Renal cortical epithelial cell (primary cell): ENCODE measurements at regions not wholly inside any gene's neighbourhood (a gene's known extent, or its start where the extent isn't known, plus 50 kb on each side); places are given as distances from the start of the nearest gene placed in this dataset.

Experiments
- DNase-seq: peaks from one replicate; pipeline ENCODE4 v3.0.0-alpha.2; 2011; ENCODE audit warnings: low read depth

DNA sequence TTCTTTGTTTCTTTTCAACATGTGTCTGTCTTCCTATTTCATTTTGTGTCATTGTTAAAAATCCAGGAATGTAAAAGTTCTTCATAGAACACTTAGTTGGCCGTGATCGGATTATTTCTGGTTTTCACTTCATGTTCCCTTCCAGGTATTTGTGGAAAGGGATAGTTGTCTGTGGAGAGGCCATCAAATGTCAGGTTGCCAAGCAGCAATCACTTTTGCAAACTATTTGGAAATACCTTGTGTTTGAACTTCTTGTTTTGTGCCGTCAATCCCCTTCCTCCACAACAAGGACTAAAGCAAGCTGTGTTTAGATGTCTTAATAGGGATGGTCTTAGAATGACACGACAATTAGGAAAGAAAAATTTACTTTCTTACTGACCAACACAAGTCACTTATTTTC lies 116.9 kb upstream of the MPDZ start:
- DNase-seq = no peak

DNA sequence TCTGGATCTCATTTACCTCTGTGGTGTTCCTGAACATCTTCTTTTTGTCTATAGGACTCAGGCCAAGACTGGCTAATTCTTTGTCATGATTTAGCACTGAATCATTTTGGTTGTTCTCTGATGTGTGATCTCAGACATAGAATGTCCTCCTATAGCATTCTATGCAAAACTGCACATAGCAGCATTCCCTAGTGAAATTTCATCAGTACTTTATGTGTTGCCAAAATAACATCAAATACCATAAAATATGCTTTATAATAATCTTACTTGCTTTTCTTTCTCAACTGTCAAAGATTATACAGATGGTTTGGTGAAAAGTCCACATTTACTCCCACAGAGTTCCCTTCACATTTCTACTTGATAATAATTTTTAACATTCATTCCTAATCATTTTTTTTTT lies 115.7 kb upstream of the MPDZ start:
- DNase-seq = no peak

DNA sequence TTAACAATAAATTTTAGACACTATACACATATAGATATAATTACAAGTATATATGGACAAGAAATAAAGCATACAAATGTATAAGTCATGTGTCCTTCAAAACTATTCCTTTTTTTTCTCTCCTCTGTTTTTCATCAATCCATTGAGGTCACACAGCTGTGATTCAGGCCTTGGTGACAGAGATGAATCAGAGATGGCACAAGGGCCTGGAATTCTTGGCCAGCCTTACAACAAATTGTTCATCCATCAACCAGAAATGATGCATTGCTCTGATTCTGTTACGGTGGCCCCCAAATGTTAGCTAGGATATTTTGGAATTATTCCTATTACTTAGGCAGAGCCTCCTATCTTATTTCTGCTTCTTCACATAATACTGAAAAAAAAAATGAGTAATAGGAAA lies 108.7 kb upstream of the MPDZ start:
- peak; percentile 42 for DNase-seq

DNA sequence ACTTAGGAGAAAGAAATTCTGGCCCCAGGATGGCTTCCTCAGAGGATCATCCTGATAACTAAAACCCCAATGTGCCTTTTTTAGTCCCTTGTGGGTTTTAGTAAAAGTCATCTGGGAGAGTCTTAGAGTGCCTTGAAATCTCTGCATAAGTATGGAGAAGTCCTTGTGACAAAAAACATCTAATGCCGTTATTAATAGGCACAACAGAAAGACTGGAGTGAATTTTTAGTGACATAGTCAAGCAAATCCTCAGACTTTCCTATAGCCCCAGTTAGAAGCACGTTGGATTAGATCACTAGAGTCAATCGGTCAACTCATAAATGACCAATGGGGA lies 108.2 kb upstream of the MPDZ start:
- no peak for DNase-seq

DNA sequence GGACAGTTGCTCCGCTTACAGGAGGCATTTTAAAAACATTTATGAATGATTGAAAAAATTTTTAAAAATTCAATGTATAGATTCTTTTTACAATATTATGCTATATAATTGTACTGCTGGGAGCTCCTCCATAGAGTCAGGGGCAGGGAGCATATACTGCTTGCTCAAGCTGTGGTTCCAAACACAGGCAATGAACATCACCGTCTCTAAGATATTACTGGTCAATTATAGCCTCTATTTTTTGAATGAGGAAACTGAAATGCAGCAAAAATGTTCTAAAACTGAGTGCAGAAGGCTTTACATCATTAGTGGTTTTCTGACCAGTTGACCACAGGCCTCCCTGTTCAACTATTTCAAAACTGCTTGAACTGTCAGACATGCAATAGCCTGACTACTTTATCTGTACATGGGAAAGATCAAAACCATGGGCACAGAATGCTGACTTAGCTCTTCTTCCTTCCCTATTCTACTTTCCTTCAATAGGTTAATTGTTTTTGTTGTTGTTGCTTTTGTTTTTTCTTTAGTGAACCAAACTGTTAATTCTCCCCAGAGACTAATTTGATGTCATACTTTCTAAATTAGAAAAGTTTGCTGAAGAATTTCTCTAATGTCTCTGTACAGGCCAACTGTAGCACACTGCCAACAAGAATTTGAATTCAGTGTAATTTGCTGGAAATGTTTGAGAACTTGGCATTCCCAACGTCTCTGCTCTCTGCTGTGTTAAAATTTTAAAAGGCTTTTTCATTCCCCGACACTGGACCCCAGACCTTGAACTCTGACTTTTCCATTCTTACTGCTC lies 107.6 kb upstream of the MPDZ start:
- peak; percentile 86 for DNase-seq

DNA sequence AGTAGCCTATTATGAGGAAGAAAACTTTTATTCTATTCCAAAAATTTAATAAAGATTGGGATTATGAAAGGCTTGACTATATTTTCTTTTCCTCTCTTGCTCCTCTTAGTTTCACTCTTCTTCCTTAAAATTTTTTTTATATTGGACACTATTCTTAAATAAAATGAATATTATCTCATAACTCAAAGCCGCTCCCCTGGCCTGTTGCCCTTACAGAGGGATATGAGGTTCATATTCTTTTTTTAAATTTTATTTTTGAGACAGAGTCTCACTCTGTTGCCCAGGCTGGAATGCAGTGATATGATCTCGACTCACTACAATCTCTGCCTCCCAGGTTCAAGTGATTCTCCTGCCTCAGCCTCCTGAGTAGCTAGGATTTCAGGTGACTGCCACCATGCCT lies 106.8 kb upstream of the MPDZ start:
- no peak for DNase-seq

DNA sequence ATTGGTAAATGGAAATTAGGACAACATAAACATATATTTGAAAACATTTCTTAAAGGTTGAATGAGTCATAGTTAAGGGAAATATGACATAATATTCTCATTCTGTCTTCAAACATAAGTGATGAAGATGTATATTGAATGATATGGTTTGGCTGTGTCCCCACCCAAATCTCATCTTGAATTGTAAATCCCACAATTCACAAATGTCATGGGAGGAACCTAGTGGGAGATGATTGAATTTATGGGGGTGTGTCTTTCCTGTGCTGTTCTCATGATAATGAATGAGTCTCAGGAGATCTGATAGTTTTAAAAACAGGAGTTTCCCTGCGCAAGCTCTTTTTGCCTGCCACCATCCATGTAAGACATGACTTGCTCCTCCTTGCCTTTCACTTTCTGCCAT lies 104.4 kb upstream of the MPDZ start:
- DNase-seq = no peak

DNA sequence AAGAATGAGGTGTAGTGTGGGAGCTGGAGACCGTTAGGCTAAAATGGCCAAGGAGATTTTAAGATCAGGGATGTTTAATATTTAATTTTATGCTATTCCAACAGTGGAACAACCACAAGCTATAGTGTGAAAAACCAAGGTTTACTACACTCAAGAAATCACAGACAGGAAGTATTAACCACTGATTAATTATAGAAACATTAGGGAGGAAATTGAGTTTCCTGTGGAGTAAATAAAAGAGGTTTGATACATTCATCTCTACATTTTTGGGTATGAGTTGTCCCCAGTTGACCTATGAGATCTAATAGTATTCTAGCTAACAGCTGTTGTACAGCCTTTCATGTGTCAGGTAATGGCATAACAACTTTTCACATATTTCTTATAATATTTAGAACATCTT lies 103.7 kb upstream of the MPDZ start:
- no peak for DNase-seq

DNA sequence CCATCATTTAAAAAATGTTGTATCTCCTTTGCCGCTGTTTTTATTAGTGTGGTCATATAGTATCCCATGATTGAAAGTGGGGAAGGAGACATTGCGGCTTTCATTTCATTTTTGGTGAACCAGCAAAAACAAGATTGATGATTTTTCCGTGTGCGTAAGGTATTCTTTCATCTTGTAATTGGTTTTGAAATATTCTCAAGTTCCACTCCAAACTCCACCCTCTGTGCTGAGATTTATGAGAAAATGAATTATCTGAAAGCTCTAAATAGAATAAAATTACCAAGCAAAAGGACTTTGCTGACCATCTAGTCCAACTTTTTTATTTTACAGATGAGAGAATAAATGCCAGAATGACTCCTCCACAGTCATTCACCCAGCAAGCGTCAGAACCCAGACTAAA lies 103.1 kb upstream of the MPDZ start:
- no peak for DNase-seq

DNA sequence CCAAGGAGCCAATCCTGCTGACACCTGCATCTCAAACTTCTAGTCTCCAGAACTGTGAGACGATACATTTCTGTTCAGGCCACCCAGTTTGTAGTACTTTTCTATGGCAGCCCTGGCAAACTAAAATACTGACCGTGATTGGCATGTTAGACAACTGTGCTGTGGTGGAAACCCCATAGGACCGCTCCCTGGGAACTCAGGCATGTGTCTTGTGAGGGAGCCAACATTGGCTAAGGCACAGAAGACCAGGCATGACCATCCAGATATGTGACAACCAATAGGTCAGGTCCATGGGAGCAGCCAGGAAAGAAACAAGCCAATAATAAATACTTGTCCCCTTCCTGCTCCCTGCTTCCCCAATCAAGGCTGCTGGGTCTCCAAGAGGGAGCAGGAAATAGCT lies 101.4 kb upstream of the MPDZ start:
- no peak for DNase-seq

DNA sequence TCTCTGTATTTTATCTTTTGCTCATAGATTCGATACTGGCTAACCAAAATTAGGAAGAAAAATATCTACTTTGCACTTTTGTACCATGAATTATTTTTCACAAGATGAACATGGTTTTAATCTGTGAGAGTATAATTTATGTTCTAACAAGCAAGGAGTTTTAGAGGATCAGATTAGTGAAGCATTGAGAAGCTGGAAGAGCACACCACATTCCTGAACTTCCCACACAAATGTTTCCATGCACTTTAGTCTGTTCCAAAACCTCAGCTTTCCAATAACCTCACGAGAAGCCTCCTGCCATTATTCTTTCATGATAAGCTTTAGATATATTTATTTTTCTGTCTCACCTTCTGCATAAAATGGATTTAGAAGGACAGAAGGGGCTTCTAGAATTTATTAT lies 98.7 kb upstream of the MPDZ start:
- peak; percentile 56 for DNase-seq

DNA sequence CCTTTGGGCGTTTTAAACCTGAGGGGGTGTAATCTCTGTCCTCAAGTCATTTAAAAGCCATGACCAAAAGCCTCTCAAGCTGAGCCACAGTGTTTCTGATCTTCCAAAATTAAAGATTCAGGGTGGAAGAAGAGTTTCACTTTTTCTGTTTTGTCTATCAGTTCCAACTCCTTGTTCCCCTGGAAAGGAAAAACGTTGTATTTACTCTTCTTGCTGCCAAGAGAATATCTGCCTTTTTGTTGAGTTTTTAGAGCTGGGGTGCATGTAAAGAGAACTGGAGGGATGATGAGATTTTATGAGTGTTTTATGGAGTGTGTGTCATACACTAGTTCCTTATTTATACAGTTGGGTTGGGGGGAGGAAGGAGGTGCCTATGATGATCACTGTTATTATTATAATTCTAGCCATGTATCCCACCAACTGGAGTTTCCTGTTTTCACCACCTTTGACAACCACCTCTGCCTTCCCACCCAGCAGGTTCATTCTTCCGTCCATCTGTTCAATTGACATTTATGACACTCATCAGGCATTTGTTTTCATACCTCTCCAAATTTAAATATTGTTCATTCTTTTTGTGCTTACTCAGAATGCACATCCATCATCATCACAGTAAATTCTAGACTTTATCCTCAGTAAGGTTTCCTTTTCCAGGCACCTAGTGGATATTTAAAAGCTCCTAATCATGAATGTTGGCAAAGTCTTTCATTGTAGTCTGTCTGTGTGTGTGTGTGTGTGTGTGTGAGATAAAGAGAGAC lies 97.9 kb upstream of the MPDZ start:
- no peak for DNase-seq

DNA sequence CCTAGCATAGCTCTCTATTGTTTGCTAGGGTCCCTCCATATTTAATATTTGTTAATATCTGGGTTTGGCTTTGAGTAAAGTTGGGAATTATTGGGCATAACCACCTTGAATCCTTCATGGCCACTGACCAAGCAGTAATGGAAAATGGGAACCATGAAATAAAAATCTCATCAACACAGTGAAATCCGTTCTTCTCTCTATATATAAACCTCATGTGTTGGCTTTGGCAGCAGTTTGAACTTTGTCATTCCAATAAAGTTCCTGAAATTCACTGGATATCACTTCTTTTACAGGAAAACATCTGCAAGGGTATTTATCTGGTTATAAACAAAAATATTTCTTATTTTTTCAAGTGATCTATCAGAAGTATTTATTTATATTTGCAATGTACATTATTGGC lies 93.0 kb upstream of the MPDZ start:
- no peak for DNase-seq

DNA sequence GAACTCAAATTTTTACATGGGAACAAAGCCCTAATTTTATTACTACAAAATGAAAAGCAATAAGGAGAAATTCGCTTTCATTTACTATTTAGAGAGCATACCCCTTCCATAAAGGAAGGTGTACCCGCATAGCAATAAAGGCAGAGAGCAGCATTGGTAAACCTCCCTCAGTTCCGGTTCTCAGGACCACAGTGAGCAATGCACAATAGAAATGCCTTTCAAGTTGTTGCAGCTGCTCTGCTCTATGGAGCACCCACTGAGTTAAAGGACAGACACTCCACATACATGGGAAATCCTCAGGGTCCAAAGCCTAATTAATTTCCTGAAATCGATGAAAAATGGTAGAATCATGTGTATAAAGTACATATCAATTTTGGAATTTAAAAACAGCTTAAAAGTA lies 89.9 kb upstream of the MPDZ start:
- no peak for DNase-seq

DNA sequence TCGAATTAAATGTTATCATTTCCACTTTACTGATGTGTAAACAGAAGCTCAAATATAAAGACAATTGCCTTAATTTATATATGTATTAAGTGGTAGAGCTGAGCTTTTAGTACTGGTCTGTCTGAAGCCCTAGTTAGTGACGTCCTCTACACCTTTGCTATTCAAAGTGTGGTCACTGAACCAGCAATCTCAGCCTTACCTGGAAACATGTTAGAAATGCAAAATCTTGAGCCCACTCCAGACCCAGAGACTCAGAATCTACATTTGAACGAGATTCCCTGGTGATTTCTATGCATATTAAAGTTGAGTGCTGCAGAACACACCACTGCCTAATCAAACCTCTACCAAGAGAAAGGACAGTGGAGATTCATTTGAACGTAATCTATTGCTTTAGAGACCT lies 88.3 kb upstream of the MPDZ start:
- DNase-seq = no peak

DNA sequence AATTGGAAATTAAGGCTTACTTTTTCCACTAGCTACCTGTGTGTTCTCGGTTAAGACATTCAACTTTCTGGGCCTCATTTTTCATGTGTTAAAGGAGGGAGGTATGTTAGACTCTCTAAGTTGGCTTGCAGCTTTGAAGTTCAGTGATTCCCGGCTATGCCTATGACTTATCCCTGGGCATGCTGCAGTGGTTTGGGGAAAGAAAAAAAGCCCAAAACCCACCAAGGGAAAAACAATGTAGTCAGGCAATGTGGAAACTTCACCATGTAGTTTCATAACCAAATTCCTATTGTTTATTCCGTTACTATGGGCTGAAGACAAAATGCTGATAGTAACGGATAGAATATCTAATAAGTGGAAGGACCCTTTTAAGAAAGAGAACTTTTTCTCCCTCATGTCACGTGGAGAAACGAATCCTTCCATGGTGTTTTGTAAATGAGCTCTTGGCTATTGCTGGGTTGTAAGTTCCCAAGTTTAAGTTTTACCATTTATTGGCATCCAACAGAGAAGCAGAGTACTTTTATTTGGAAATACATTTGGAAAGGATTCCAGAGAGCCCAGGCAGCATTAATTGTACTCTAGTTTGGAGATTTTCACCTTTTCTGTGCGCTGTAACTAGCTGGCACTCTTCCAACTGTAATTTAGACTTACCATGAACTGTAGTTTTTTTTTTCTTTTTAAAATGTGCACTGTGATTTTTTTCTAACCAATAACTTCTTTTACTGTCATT lies 84.9 kb upstream of the MPDZ start:
- peak; percentile 52 for DNase-seq

DNA sequence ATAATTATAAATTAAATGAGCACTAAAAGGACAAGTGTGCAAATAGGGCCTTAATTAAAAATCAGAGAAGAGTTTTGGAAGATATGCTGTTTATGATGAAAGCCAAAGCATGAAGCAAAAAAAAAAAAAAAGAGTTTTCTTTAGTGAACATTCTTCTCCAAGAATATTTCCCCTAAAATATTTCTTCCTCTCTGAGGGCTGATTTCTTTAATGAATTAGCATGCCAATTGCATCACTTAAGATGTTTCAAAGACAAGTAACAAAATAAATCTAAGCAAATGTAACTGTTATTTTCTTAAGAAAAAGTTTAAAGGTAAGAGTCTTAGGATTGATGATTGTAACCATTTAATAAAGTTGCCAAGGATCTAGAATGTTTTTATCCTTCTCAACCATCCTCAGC lies 81.6 kb upstream of the MPDZ start:
- DNase-seq = no peak

DNA sequence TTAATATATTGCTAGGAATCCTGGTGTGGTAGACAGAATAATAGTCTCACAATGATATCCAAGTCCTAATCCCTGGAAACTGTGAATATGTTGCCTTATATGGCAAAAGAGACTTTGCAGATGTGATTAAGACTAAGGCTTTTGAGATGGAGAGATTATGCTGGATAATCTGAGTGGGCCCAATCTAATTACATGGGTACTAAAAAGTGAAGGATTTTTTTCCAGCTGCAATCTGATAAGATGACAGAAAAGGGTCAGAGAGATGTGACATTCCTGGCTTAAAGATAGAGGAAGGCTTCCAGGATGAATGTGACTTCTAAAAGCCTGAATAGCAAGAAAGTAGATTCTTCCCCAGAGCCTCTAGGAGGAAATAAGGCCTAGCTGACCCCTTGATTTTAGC lies 80.7 kb upstream of the MPDZ start:
- DNase-seq = no peak

DNA sequence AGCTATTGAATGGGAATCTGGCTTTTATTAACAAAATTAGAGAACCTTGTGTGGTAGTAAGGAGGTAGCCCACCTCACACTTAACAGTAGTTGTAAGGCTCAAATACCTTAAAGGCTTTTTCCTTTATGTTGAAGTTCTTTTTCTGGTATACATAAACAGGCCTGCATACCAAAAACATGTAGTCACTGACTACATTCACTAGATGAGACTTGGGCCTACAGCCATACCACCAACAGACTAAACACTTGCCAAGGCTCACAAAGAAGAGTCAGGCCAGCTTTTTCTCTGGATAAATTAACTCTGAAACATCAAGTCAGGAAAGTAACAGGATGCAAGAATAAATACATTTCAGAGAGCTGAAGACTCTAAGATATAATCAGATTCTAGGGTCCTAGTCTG lies 78.6 kb upstream of the MPDZ start:
- DNase-seq = peak; percentile 19

DNA sequence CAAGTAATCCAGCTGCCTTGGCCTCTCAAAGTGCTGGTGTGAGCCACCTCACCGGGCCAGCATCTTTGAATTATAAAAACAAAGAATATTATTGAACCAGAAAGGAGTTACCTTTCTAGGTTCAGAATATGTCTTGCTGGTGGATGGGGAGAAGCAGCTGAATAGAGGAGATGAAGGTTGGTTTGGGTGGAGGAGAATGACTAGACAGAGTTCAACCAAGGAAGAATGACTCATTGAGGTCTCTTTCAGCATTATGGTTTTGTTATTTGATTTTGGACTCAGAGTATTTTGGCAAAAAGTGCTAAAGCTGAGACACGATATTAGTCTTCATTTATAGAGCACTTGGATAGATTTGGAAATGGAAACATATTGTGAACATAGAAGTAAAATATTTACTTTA lies 75.2 kb upstream of the MPDZ start:
- DNase-seq = no peak

DNA sequence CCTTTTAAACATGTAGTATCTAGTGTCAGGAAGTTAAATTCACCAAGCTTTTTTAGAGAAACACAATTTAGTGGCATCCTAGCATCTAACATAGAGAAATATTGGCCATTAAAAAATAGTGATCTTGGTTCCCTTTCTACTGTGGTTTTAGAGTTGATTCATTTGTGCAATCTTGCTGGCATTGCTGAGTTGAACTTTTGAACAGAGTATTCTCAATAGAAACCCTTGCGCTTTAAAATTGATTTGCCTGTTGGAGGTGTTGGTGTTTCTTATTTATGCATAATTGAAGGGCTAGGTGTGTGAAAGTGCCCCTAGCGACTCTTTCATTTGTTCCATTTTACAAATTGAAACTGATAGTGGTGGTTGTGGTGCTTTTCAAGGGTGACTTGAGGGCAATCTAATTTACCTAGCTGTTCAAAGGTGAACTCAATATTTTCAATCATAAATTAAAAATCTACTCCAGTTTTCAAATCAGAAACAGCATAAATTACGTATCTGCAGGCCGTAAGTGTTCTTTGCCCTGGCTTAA lies 73.0 kb upstream of the MPDZ start:
- DNase-seq = no peak

DNA sequence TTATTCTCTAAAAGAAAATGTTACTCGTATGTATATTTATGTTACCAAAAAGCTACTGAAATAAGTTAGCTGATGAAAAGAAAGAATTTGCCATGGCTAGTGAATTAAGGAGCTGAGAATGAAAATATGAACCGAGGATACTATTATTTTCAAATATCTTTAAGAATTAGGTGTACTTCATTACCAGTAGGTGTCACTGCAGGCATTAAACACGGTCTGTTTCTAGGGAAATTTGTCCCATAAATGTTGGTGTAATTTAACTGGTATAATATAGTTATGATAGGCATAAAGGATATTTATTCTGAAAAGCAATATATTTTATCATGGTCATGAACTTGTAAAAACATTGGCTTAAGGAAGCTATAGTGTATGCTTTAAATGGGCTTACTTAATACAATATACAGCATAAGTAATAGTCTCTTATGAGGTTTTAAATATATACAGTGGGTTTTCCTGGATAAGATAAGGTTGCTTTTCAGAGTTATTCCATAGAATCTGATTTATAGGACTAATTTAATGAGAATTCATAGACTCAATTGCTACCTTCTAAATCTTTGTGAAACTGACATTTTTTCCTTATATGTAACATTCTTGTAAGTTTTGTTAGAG lies 72.4 kb upstream of the MPDZ start:
- DNase-seq = peak; percentile 61
